Body of pancreas (tissue), 4 donors: ENCODE measurements at regions not wholly inside any gene's neighbourhood (a gene's known extent, or its start where the extent isn't known, plus 50 kb on each side); places are given as distances from the start of the nearest gene placed in this dataset.

Experiments used
- CTCF ChIP-seq, 7 experiments: fragments of 450-650 bp in 4 of 7; fragments of 200-600 bp in 3 of 7; sonication (generic) in 3 of 7; IDR thresholded peaks; one replicate each; pipeline ENCODE4 v1.5.1; 2016 to 2019; ENCODE audit warnings: antibody characterized with exemption in 7 of 7
- POLR2A ChIP-seq, 3 donors: fragments of 450-650 bp; IDR thresholded peaks; one replicate each; pipeline ENCODE4 v1.6.1; 2016; ENCODE audit warnings: antibody characterized with exemption in 3 of 3, mild to moderate bottlenecking in 2 of 3

- TF ChIP-seq CTCF (IDR thresholded peaks at IDR 0.05) (no peak), POLR2A (IDR thresholded peaks at IDR 0.05) (no peak)
Observed at GRCh38 chr5:3925022-3925421, 329.4 kb downstream of the IRX1 start.
